Left ventricle myocardium inferior (tissue), 1 donor: ENCODE measurements at regions not wholly inside any gene's neighbourhood (a gene's known extent, or its start where the extent isn't known, plus 50 kb on each side); places are given as distances from the start of the nearest gene placed in this dataset.
"Not testable (repeated sequence)": the region's sequence is repeated elsewhere in the genome, so short reads cannot be mapped to it uniquely, and the experiment has no call there.

Experiments used
- DNase-seq: peaks from one replicate; pipeline ENCODE4 v3.0.0-alpha.2; 2020
- H3K27ac ChIP-seq: fragments of 200-600 bp; replicated peaks from 2 replicates; pipeline ENCODE4 v1.8.0; 2021
- H3K27me3 ChIP-seq: fragments of 200-600 bp; 2 replicates; pipeline ENCODE4 v1.8.0; 2021; ENCODE audit warnings: low read depth
- H3K36me3 ChIP-seq: fragments of 200-600 bp; 2 replicates; pipeline ENCODE4 v1.8.0; 2021
- H3K4me1 ChIP-seq: fragments of 200-600 bp; 2 replicates; pipeline ENCODE4 v1.8.0; 2021
- H3K4me3 ChIP-seq: fragments of 200-600 bp; 2 replicates; pipeline ENCODE4 v1.8.0; 2021; ENCODE audit warnings: mild to moderate bottlenecking, moderate library complexity
- H3K9me3 ChIP-seq: fragments of 200-600 bp; replicated peaks from 2 replicates; pipeline ENCODE4 v1.8.0; 2021
- intact Hi-C: fragments of 100-400 bp; cut with micrococcal nuclease; formaldehyde crosslinking; loops from one replicate; pipeline ENCODE4 v1.11.0; 2022
- TF ChIP-seq, protein P1 (sequence below): fragments of 200-600 bp; IDR thresholded peaks from 2 replicates; pipeline ENCODE4 v1.8.0; 2021; ENCODE audit warnings: antibody characterized with exemption, mild to moderate bottlenecking, borderline replicate concordance
- donor health status: DM: no; HTN: yes; CAD: no; lungs with severe emphysema.

DNA sequence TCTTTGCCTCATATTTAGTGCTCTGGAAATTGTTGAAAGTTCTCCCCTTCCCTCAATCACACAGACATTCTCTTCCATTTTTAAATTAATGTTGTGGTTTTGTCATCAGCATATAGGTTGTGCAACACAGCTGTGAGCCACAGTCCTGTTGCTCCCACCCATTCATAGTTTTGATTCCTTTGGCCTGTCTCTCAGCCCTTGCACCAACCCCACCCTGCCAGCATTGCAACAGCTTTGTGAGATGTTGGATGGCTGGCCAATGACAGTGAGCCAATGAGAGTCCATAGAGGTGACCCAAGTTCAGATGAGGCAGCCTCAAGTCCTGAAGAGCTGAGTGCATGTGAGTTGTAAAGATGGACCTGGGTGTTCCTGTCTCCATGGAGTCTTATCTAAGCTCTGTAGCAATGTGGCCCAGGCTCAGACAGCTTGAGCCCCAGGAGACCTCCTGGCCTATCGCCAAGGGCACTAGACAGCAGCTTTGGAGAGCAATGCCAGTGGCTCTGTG lies 775.5 kb downstream of the RNF144A start:
- no peak overlapping the region for H3K27ac ChIP-seq
- peak; percentile 20 for DNase-seq
- intact Hi-C loops, result no loop called here
- H3K27me3 ChIP-seq, result no peaks in the 10 kb centered on the region
- no peaks in the 10 kb centered on the region for H3K9me3 ChIP-seq
- H3K36me3 ChIP-seq, result no peaks in the 10 kb centered on the region
- TF ChIP-seq, protein P1, sequence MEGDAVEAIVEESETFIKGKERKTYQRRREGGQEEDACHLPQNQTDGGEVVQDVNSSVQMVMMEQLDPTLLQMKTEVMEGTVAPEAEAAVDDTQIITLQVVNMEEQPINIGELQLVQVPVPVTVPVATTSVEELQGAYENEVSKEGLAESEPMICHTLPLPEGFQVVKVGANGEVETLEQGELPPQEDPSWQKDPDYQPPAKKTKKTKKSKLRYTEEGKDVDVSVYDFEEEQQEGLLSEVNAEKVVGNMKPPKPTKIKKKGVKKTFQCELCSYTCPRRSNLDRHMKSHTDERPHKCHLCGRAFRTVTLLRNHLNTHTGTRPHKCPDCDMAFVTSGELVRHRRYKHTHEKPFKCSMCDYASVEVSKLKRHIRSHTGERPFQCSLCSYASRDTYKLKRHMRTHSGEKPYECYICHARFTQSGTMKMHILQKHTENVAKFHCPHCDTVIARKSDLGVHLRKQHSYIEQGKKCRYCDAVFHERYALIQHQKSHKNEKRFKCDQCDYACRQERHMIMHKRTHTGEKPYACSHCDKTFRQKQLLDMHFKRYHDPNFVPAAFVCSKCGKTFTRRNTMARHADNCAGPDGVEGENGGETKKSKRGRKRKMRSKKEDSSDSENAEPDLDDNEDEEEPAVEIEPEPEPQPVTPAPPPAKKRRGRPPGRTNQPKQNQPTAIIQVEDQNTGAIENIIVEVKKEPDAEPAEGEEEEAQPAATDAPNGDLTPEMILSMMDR, result no peak
- H3K4me1 ChIP-seq, result no peaks in the 10 kb centered on the region
- H3K4me3 ChIP-seq, result no peak overlapping the region

DNA sequence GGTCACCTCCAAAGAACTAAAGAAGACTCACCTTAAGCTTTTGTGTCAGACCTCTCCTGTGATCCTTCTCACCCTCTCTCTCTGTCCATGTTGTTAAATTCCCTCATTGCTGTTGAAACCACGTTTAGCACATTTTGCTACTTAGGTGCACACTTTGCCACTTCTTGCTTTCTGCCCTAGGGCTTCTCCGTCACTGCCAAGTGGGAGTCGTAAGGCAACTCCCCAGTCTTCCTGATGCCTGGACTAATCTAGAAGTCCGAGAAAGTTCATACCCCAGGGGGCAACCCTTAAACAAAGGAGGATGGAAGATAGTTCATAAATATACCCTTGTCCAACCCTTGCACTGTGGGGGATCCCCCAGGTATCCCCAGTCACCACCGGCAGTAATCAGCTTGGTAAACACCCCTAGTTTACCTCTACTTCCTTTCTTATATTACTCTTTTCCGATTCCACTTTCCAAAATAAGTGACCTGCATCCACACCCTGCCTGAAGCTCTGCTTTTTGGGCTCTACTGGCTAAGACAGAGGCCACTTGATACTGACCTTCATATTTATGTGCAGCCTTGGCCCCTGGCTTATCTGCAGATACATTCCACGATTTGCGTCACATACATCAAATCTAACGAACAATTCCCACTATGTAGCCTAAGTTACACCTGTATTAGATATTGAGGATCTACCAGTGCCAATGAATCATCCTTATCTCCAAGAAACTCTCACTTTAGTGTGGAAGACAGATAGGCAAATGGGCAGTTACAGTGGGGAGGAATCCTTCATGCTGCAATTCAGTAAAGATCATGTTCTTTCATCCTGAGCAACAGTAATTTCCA lies 776.2 kb downstream of the RNF144A start:
- H3K4me3 ChIP-seq, result no peak overlapping the region
- H3K36me3 ChIP-seq, result no peaks in the 10 kb centered on the region
- H3K27me3 ChIP-seq, result no peaks in the 10 kb centered on the region
- H3K27ac ChIP-seq, result no peak overlapping the region
- intact Hi-C loops, result no loop called here
- no peaks in the 10 kb centered on the region for H3K4me1 ChIP-seq
- H3K9me3 ChIP-seq, result no peaks in the 10 kb centered on the region
- TF ChIP-seq, protein P1, result no peak
- no peak for DNase-seq

DNA sequence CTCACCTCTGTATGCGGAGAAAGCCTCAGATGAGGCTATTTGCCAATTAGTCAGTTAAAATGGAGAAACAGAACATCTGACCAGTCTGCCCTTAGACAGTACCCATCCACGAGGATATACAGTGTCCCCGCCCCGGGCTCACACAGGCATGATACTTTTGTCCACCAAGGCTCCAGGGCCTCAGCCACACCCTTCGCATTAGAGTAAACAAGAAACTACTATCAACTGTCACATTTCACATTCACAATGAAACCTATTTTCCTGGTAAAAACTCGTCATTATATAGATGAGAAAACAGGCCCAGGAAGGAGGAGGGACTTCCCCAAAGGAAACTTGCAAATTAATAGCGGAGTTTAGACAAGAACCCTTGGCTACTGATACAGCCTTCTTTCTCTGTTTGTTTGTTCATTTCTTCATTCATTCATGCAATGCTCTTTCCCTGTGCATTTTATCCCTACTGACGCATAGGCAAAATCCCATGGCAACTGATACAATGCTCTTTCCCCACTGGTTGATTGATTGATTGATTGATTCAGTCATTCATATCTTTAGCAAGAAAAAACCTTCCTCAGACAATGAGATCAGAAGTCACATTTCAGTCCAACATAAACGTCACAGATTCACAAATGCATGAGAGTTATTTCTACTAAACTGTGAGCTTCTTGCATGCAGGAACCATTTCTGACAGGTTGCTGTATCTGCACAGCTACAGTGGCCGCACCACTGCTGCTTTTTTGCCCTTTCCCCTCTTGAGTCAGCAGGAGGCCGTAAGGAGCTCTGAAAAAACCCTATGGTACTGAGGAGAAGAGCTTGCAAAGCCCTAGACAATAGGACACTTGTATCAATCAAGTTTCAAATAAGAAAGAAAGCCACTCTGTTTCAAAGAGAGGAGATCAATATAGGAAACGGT lies 777.1 kb downstream of the RNF144A start:
- intact Hi-C loops, result no loop called here
- no peaks in the 10 kb centered on the region for H3K9me3 ChIP-seq
- no peak overlapping the region for H3K27ac ChIP-seq
- no peak for DNase-seq
- no peaks in the 10 kb centered on the region for H3K4me1 ChIP-seq
- no peaks in the 10 kb centered on the region for H3K27me3 ChIP-seq
- TF ChIP-seq, protein P1, result no peak
- H3K4me3 ChIP-seq, result no peak overlapping the region
- H3K36me3 ChIP-seq, result no peaks in the 10 kb centered on the region

DNA sequence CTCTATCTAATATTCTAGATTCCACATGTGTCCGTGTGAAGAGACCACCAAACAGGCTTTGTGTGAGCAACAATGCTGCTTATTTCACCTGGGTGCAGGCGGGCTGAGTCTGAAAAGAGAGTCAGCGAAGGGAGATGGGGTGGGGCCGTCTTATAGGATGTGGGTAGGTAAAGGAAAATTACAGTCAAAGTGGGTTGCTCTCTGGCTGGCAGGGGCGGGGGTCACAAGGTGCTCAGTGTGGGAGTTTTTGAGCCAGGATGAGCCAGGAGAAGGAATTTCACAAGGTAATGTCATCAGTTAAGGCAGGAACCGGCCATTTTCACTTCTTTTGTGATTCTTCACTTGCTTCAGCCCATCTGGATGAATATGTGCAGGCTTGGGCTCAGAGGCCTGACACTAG lies 779.3 kb downstream of the RNF144A start:
- H3K4me3 ChIP-seq, H3K9me3 ChIP-seq, DNase-seq, H3K36me3 ChIP-seq, H3K27ac ChIP-seq, H3K27me3 ChIP-seq, intact Hi-C loops, H3K4me1 ChIP-seq: not testable (repeated sequence)

DNA sequence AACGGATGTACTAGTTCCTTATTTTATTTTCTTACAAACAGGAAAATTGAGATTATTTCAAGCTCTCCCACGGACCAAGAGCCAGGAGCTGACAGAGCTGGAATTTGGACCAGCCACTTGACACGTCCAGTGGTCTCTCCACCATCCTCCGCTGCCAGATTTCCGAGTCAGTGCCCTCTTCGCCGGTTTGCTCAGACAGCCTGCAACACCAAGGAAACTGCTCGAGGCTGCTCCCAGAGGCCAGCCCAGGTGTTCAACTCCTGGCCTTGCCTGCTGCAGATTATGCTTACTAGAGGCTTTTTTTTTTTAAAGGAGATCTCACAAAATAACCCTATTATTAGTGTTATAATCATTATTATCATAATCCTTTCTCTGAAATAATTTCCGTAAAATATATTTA lies 779.8 kb downstream of the RNF144A start:
- intact Hi-C loops, result no loop called here
- Histone ChIP-seq H3K36me3 (no peaks in the 10 kb centered on the region), H3K27ac (no peak overlapping the region), H3K27me3 (no peaks in the 10 kb centered on the region), H3K4me3 (no peak overlapping the region), H3K4me1 (no peaks in the 10 kb centered on the region), H3K9me3 (no peaks in the 10 kb centered on the region)
- TF ChIP-seq, protein P1, result no peak
- no peak for DNase-seq

DNA sequence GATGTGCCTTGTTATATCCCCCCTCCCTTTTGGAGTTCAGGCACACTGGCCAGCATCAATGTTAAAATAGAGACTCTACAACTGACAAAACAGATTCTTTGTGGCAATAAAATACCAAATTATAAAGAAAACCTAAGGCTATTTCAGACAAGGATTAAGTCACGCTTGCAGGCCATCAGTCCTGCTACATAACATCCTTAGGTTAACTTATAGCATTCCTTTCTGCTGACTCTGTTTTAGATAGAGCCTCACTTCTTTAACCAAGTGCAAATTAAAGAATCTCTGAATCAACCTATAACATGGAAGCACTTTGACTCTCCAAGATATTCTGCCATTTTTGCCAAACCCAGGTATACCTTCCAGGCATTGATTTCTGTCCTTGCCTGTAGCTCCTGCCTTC lies 784.6 kb downstream of the RNF144A start:
- no peaks in the 10 kb centered on the region for H3K27me3 ChIP-seq
- DNase-seq, result no peak
- no peak overlapping the region for H3K27ac ChIP-seq
- intact Hi-C loops, result no loop called here
- H3K4me3 ChIP-seq, result no peak overlapping the region
- TF ChIP-seq, protein P1, result no peak
- H3K4me1 ChIP-seq, result peaks cover 3% of the 10 kb centered on the region
- no peaks in the 10 kb centered on the region for H3K9me3 ChIP-seq
- H3K36me3 ChIP-seq, result no peaks in the 10 kb centered on the region
